Naive thymus-derived CD8-positive, alpha-beta T cell (primary cell): ENCODE measurements at regions not wholly inside any gene's neighbourhood (a gene's known extent, or its start where the extent isn't known, plus 50 kb on each side); places are given as distances from the start of the nearest gene placed in this dataset.
"Not testable (repeated sequence)": the region's sequence is repeated elsewhere in the genome, so short reads cannot be mapped to it uniquely, and the experiment has no call there.

ENCODE experiments used
- ATAC-seq, 2 donors: fragments of 150-1000 bp; cut with Tn5 transposase in 1 of 2; sonication (Bioruptor Pico), chemical (Tn5 transposase) in 1 of 2; 1 replicate in 1 of 2; 2 replicates in 1 of 2; pipeline ENCODE4 v1.10.0; 2021; ENCODE audit warnings: mild to moderate bottlenecking in 2 of 2, moderate library complexity in 2 of 2
- POLR2A ChIA-PET: fragments of 350-600 bp; sonication (Branson Sonifier 250); formaldehyde crosslinking; loops from one replicate; lab custom pipeline; 2021; ENCODE audit warnings: antibody characterized with exemption; lab: Charles Lee
- DNase-seq, 10 donors: peaks; one replicate each; pipeline versions ENCODE4 v3.0.0 to v3.0.0-alpha.2; 2020 to 2022
- H3K27ac Mint-ChIP-seq, 10 donors: one replicate each; pipeline ENCODE4 v1.8.0; 2020 to 2022; ENCODE audit warnings: mild to moderate bottlenecking in 10 of 10, mixed read lengths in 10 of 10, moderate library complexity in 4 of 10, inconsistent platforms in 1 of 10
- H3K27me3 Mint-ChIP-seq, 5 donors: one replicate each; pipeline ENCODE4 v1.8.0; 2021 to 2022; ENCODE audit warnings: mixed read lengths in 5 of 5
- H3K36me3 Mint-ChIP-seq, 3 donors: one replicate each; pipeline ENCODE4 v1.8.0; 2020 to 2022; ENCODE audit warnings: mixed read lengths in 3 of 3, mild to moderate bottlenecking in 2 of 3, inconsistent platforms in 1 of 3
- H3K4me1 Mint-ChIP-seq, 4 donors: one replicate each; pipeline ENCODE4 v1.8.0; 2021 to 2022; ENCODE audit warnings: mixed read lengths in 4 of 4
- H3K4me3 Mint-ChIP-seq, 10 donors: one replicate each; pipeline ENCODE4 v1.8.0; 2020 to 2022; ENCODE audit warnings: mild to moderate bottlenecking in 10 of 10, mixed read lengths in 10 of 10, moderate library complexity in 6 of 10, inconsistent platforms in 1 of 10
- H3K9me3 Mint-ChIP-seq, 9 donors: one replicate each; pipeline ENCODE4 v1.8.0; 2020 to 2022; ENCODE audit warnings: mixed read lengths in 9 of 9, mild to moderate bottlenecking in 3 of 9, inconsistent platforms in 1 of 9, moderate library complexity in 1 of 9

GRCh38 chr1:149635290-149635899 lies 51.7 kb downstream of the PPIAL4C start:
- Mint-ChIP-seq H3K4me1 (peaks cover 11 to 42% (median 35%) of the 10 kb centered on the region in 4 donors), H3K27ac (peak overlapping the region; percentile 99 to 100 (median 100)), H3K4me3 (peak overlapping the region; percentile 80 to 100 (median 98))
- H3K27me3 Mint-ChIP-seq, POLR2A ChIA-PET, H3K9me3 Mint-ChIP-seq, H3K36me3 Mint-ChIP-seq: not testable (repeated sequence)
- ATAC-seq (peak in 1 of 2 donors; percentile 3), DNase-seq (peak in 8 of 10 donors; percentile 28 to 73 (median 50))

- H3K9me3 Mint-ChIP-seq, H3K36me3 Mint-ChIP-seq, H3K27me3 Mint-ChIP-seq: not testable (repeated sequence)
- peak overlapping the region; percentile 80 to 100 (median 98) for H3K4me3 Mint-ChIP-seq
- H3K27ac Mint-ChIP-seq: peak overlapping the region; percentile 99 to 100 (median 100)
- ATAC-seq (peak; percentile 80 to 82), DNase-seq (peak; percentile 73 to 95 (median 90))
- peaks cover 11 to 43% (median 38%) of the 10 kb centered on the region in 4 donors for H3K4me1 Mint-ChIP-seq
- POLR2A ChIA-PET: interaction anchor here (0.6 kb wide), 1 partner anchor 287 kb away, joined by 3 read pairs; no protein-coding TSS in a partner anchor
Measured at GRCh38 chr1:149636286-149637122, 52.9 kb downstream of the PPIAL4C start.

- Mint-ChIP-seq H3K27ac (peak overlapping the region; percentile 40 to 89 (median 80)), H3K4me1 (peaks cover 14 to 46% (median 38%) of the 10 kb centered on the region in 4 donors), H3K4me3 (peak overlapping the region in 9 of 10 donors; percentile 19 to 68 (median 41))
- H3K36me3 Mint-ChIP-seq, H3K9me3 Mint-ChIP-seq, ATAC-seq, DNase-seq, H3K27me3 Mint-ChIP-seq, POLR2A ChIA-PET: not testable (repeated sequence)
Measured at GRCh38 chr1:149638481-149638880, 54.8 kb downstream of the PPIAL4C start.

GRCh38 chr1:149638901-149639658 lies 55.4 kb downstream of the PPIAL4C start:
- H3K27me3 Mint-ChIP-seq, ATAC-seq, H3K9me3 Mint-ChIP-seq, H3K36me3 Mint-ChIP-seq, POLR2A ChIA-PET: not testable (repeated sequence)
- Mint-ChIP-seq H3K27ac (peak overlapping the region in 8 of 10 donors; percentile 22 to 82 (median 66)), H3K4me1 (peaks cover 11 to 40% (median 32%) of the 10 kb centered on the region in 4 donors), H3K4me3 (peak overlapping the region in 4 of 10 donors; percentile 31 to 68 (median 54))
- peak in 1 of 10 donors; percentile 61 for DNase-seq

GRCh38 chr1:149641179-149641578 lies 57.5 kb downstream of the PPIAL4C start:
- Mint-ChIP-seq H3K27ac (peak overlapping the region in 9 of 10 donors; percentile 57 to 87 (median 69)), H3K4me3 (peak overlapping the region in 1 of 10 donors; percentile 56), H3K4me1 (peaks cover 8 to 34% (median 32%) of the 10 kb centered on the region in 4 donors)
- POLR2A ChIA-PET, ATAC-seq, H3K36me3 Mint-ChIP-seq, H3K9me3 Mint-ChIP-seq, H3K27me3 Mint-ChIP-seq, DNase-seq: not testable (repeated sequence)

- DNase-seq, POLR2A ChIA-PET, H3K27me3 Mint-ChIP-seq, H3K36me3 Mint-ChIP-seq, H3K9me3 Mint-ChIP-seq, ATAC-seq: not testable (repeated sequence)
- peaks cover 5 to 20% (median 16%) of the 10 kb centered on the region in 4 donors for H3K4me1 Mint-ChIP-seq
- H3K4me3 Mint-ChIP-seq: peak overlapping the region in 2 of 10 donors; percentile 28 to 29
- H3K27ac Mint-ChIP-seq: peak overlapping the region in 5 of 10 donors; percentile 10 to 76 (median 65)
Measured at GRCh38 chr1:149644818-149645217, 61.2 kb downstream of the PPIAL4C start.

- H3K27me3 Mint-ChIP-seq, H3K36me3 Mint-ChIP-seq, H3K9me3 Mint-ChIP-seq, POLR2A ChIA-PET: not testable (repeated sequence)
- peak; percentile 63 to 71 for ATAC-seq
- Mint-ChIP-seq H3K4me1 (peaks cover 5 to 17% (median 11%) of the 10 kb centered on the region in 4 donors), H3K4me3 (peak overlapping the region; percentile 83 to 94 (median 90)), H3K27ac (peak overlapping the region; percentile 81 to 94 (median 91))
- peak in 4 of 10 donors; percentile 21 to 33 (median 26) for DNase-seq
Measured at GRCh38 chr1:149646360-149647017, 62.8 kb downstream of the PPIAL4C start.

GRCh38 chr1:149647018-149647373 lies 63.3 kb downstream of the PPIAL4C start:
- H3K4me1 Mint-ChIP-seq: peaks cover 4 to 15% (median 10%) of the 10 kb centered on the region in 4 donors
- ATAC-seq (peak; percentile 67 to 68), DNase-seq (peak in 7 of 10 donors; percentile 10 to 43 (median 28))
- H3K27me3 Mint-ChIP-seq, H3K9me3 Mint-ChIP-seq, POLR2A ChIA-PET, H3K36me3 Mint-ChIP-seq: not testable (repeated sequence)
- peak overlapping the region in 6 of 10 donors; percentile 13 to 89 (median 52) for H3K27ac Mint-ChIP-seq
- peak overlapping the region in 9 of 10 donors; percentile 58 to 94 (median 81) for H3K4me3 Mint-ChIP-seq

- H3K4me3 Mint-ChIP-seq, H3K9me3 Mint-ChIP-seq, DNase-seq, ATAC-seq, H3K4me1 Mint-ChIP-seq, POLR2A ChIA-PET, H3K27ac Mint-ChIP-seq, H3K36me3 Mint-ChIP-seq, H3K27me3 Mint-ChIP-seq: not testable (repeated sequence)
Measured at GRCh38 chr1:149657750-149658149, 74.1 kb downstream of the PPIAL4C start.

GRCh38 chr1:149658175-149658574 lies 74.5 kb downstream of the PPIAL4C start:
- POLR2A ChIA-PET, H3K36me3 Mint-ChIP-seq, H3K4me3 Mint-ChIP-seq, H3K9me3 Mint-ChIP-seq, H3K27me3 Mint-ChIP-seq, H3K27ac Mint-ChIP-seq, ATAC-seq, DNase-seq, H3K4me1 Mint-ChIP-seq: not testable (repeated sequence)

- ATAC-seq, H3K4me1 Mint-ChIP-seq, DNase-seq, H3K9me3 Mint-ChIP-seq, H3K27me3 Mint-ChIP-seq, H3K36me3 Mint-ChIP-seq, POLR2A ChIA-PET, H3K4me3 Mint-ChIP-seq, H3K27ac Mint-ChIP-seq: not testable (repeated sequence)
Measured at GRCh38 chr1:149664624-149665023, 81.0 kb downstream of the PPIAL4C start.

GRCh38 chr1:149665033-149665432 lies 81.4 kb downstream of the PPIAL4C start:
- DNase-seq, H3K27me3 Mint-ChIP-seq: not testable (repeated sequence)

More at GRCh38 chr1:149665033-149665432, 81.4 kb downstream of the PPIAL4C start:
- ATAC-seq, H3K4me3 Mint-ChIP-seq, H3K4me1 Mint-ChIP-seq, H3K36me3 Mint-ChIP-seq, POLR2A ChIA-PET, H3K9me3 Mint-ChIP-seq, H3K27ac Mint-ChIP-seq: not testable (repeated sequence)
